ENCODE measurements at regions not wholly inside any gene's neighbourhood (a gene's known extent, or its start where the extent isn't known, plus 50 kb on each side); places are given as distances from the start of the nearest gene placed in this dataset.

DNA sequence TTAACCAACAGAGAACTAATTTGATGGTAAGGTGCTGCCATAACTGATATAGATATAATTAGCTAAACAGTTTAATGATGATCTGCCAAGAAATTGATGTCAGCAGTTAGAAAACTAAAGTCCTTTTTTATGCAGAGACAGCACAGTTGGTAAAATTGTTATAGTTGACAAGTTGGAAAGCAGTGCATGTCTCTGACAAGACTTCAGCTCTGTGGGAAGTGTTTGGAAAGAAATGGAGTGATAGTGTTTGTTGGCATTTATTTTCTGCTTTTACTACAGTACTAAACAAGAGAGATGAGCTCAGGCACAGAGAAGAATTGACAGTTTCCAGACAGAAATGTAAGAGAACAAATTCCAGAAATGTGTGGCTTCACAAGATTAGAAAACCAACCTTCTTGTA lies 523.5 kb upstream of the BCHE start:
- TF ChIP-seq, protein P1, sequence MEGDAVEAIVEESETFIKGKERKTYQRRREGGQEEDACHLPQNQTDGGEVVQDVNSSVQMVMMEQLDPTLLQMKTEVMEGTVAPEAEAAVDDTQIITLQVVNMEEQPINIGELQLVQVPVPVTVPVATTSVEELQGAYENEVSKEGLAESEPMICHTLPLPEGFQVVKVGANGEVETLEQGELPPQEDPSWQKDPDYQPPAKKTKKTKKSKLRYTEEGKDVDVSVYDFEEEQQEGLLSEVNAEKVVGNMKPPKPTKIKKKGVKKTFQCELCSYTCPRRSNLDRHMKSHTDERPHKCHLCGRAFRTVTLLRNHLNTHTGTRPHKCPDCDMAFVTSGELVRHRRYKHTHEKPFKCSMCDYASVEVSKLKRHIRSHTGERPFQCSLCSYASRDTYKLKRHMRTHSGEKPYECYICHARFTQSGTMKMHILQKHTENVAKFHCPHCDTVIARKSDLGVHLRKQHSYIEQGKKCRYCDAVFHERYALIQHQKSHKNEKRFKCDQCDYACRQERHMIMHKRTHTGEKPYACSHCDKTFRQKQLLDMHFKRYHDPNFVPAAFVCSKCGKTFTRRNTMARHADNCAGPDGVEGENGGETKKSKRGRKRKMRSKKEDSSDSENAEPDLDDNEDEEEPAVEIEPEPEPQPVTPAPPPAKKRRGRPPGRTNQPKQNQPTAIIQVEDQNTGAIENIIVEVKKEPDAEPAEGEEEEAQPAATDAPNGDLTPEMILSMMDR (IDR thresholded peaks at IDR 0.05) = no peak
- no peak for TF ChIP-seq SIN3A (IDR thresholded peaks at IDR 0.05; ENCODE audit: borderline replicate concordance, low read depth, low read length)
